ENCODE measurements at regions not wholly inside any gene's neighbourhood (a gene's known extent, or its start where the extent isn't known, plus 50 kb on each side); places are given as distances from the start of the nearest gene placed in this dataset.

DNA sequence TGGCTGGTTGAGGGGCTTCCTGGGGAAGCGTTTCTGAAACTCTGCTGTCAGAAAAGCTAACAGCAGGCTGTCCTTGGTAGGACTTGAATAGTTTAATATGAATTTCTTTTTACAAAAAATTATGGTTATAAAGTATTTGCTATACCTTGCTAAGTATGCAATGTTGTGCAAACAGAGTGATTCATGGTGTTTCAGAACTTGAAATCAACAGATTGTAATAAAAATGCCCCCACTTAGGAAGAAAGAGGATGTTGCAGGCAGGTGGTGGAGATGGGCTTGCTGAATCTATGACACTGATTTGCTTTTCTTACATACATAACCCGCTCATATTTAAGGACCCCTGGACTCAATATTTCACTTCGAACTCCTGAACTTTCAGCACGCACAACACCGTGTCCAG is 211.6 kb downstream of the THBS2 start:
- TF ChIP-seq, protein P1, sequence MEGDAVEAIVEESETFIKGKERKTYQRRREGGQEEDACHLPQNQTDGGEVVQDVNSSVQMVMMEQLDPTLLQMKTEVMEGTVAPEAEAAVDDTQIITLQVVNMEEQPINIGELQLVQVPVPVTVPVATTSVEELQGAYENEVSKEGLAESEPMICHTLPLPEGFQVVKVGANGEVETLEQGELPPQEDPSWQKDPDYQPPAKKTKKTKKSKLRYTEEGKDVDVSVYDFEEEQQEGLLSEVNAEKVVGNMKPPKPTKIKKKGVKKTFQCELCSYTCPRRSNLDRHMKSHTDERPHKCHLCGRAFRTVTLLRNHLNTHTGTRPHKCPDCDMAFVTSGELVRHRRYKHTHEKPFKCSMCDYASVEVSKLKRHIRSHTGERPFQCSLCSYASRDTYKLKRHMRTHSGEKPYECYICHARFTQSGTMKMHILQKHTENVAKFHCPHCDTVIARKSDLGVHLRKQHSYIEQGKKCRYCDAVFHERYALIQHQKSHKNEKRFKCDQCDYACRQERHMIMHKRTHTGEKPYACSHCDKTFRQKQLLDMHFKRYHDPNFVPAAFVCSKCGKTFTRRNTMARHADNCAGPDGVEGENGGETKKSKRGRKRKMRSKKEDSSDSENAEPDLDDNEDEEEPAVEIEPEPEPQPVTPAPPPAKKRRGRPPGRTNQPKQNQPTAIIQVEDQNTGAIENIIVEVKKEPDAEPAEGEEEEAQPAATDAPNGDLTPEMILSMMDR (IDR thresholded peaks at IDR 0.05) = no peak
- TF ChIP-seq EP300 (IDR thresholded peaks at IDR 0.05) = no peak

Measured in stomach (tissue), 4 donors.